ENCODE measurements at regions not wholly inside any gene's neighbourhood (a gene's known extent, or its start where the extent isn't known, plus 50 kb on each side); places are given as distances from the start of the nearest gene placed in this dataset.
A peak's percentile ranks its signal among the peaks of the same experiment; 100 is the strongest.
"Not testable (repeated sequence)": the region's sequence is repeated elsewhere in the genome, so short reads cannot be mapped to it uniquely, and the experiment has no call there.

DNA sequence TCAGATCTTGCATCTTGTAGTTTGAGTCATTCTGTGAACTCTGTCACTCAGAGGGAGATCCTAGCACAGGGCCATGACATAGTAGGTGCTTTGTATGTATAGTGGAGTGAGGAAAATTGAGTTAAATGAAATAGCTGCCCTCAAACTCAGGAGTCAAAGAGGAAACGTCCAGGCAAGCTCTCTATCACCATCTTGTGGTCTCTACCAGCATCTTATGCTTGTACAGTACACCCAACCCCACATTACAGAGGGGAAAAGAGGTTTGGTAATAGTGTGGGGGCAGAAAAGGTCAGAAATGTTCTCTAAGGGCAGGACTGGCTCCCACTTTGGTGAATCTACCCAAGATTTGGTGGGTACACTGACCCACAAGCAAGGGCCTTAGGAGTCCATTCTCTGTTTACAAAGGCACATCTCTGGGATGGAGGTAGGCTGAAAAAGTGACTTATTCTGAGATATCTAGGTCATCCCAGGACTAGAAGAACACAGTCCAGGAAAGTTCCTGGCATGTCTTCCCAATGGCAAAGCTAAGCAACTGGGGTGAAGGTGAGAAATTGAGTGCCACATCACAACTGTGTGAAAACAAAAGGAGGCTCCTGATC is 131.8 kb downstream of the OR13H1 start:
- H3K4me3 ChIP-seq (ENCODE audit: low read length) = no peak overlapping the region
- CTCF ChIA-PET = no interaction called here
- no peak for ATAC-seq (ENCODE audit: poor library complexity)
- H3K9me3 Mint-ChIP-seq = no peaks in the 10 kb centered on the region
- H3K36me3 ChIP-seq (ENCODE audit: insufficient read depth, low read length) = no peaks in the 10 kb centered on the region
- no peaks in the 10 kb centered on the region for H3K27me3 ChIP-seq (ENCODE audit: control insufficient read depth in 1 of 2, insufficient read depth in 2 of 2, low read length in 2 of 2)
- POLR2A ChIA-PET = no interaction called here
- intact Hi-C loops (cut with DNase I, micrococcal nuclease) = no loop called here
- TF ChIP-seq, protein P1, sequence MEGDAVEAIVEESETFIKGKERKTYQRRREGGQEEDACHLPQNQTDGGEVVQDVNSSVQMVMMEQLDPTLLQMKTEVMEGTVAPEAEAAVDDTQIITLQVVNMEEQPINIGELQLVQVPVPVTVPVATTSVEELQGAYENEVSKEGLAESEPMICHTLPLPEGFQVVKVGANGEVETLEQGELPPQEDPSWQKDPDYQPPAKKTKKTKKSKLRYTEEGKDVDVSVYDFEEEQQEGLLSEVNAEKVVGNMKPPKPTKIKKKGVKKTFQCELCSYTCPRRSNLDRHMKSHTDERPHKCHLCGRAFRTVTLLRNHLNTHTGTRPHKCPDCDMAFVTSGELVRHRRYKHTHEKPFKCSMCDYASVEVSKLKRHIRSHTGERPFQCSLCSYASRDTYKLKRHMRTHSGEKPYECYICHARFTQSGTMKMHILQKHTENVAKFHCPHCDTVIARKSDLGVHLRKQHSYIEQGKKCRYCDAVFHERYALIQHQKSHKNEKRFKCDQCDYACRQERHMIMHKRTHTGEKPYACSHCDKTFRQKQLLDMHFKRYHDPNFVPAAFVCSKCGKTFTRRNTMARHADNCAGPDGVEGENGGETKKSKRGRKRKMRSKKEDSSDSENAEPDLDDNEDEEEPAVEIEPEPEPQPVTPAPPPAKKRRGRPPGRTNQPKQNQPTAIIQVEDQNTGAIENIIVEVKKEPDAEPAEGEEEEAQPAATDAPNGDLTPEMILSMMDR (IDR thresholded peaks at IDR 0.05) = no peak
- H3K9me3 ChIP-seq (ENCODE audit: control insufficient read depth in 1 of 2, insufficient read depth in 1 of 2, low read length in 2 of 2) = no peaks in the 10 kb centered on the region
- no peaks in the 10 kb centered on the region for H3K4me1 ChIP-seq (ENCODE audit: insufficient read depth, low read length)
- no peaks in the 10 kb centered on the region for H3K4me1 Mint-ChIP-seq (ENCODE audit: low read depth)
- no peak overlapping the region for H3K27ac ChIP-seq (ENCODE audit: low read depth in 1 of 2, low read length in 2 of 2)
- no peaks in the 10 kb centered on the region for H3K27me3 Mint-ChIP-seq
- no peaks in the 10 kb centered on the region for H3K36me3 Mint-ChIP-seq (ENCODE audit: low read depth)
- DNase-seq = no peak
- no peak overlapping the region for H3K4me3 Mint-ChIP-seq
- no peak overlapping the region for H3K27ac Mint-ChIP-seq

DNA sequence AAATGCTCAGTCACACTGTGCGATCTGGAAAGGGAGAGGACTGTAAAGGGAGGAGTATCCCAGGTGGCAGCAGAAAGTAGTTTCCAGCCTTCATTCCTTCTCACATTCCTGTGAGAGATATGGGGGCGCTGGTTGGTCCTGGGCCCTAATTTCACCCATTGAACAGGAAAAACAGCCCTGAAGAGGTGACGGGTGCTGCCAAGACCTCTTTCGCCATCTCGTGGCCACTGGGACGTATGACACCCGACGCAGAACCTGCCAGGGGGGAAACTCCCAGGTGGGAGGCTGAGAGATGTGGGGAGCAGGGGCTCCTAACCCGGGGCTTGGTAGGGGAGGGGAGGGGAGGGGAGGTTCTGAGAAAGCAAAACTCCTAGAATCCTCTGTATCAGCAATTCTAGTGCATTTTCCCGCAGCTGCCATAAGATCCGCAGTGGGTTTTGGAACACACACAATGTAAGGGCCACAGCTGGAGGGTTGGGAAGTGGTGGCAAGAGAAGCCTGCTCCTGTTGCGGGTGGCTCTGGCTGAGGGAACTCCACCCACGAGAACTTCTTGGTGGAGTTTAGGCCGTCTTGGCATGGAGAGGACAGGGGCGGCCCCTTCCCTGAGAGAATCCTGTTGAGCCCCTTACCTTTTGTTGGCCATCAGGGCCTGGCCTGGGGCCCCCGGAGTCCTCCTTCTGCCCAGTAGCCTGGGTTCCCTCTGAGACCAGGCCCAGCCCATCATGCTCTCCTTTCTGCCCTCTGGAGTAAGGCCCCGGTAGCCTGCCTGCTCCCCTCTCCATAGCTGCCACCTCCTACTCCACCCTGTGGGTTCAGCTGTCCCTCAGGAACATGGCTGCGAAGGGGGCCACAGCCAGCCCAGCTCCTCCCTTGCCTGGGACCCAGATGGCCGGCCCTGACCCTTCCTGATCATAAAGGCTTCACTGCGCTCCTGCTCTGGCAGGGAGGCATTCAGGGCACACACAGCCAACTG is 134.1 kb downstream of the OR13H1 start:
- Histone ChIP-seq H3K27me3 (ENCODE audit: control insufficient read depth in 1 of 2, insufficient read depth in 2 of 2, low read length in 2 of 2) (no peaks in the 10 kb centered on the region), H3K4me1 (ENCODE audit: insufficient read depth, low read length) (no peaks in the 10 kb centered on the region), H3K4me3 (ENCODE audit: low read length) (no peak overlapping the region), H3K36me3 (ENCODE audit: insufficient read depth, low read length) (no peaks in the 10 kb centered on the region), H3K9me3 (ENCODE audit: control insufficient read depth in 1 of 2, insufficient read depth in 1 of 2, low read length in 2 of 2) (no peaks in the 10 kb centered on the region), H3K27ac (ENCODE audit: low read depth in 1 of 2, low read length in 2 of 2) (no peak overlapping the region)
- Mint-ChIP-seq H3K9me3 (no peaks in the 10 kb centered on the region), H3K4me3 (no peak overlapping the region), H3K4me1 (ENCODE audit: low read depth) (no peaks in the 10 kb centered on the region), H3K27ac (no peak overlapping the region), H3K36me3 (ENCODE audit: low read depth) (no peaks in the 10 kb centered on the region), H3K27me3 (no peaks in the 10 kb centered on the region)
- ATAC-seq (ENCODE audit: poor library complexity) (no peak), DNase-seq (peak in 13 of 14 experiments; percentile 1 to 59 (median 21))
- intact Hi-C loops (cut with DNase I, micrococcal nuclease) = no loop called here
- TF ChIP-seq, protein P1 (IDR thresholded peaks at IDR 0.05) = peak; percentile 31
- POLR2A ChIA-PET = no interaction called here
- CTCF ChIA-PET = no interaction called here

DNA sequence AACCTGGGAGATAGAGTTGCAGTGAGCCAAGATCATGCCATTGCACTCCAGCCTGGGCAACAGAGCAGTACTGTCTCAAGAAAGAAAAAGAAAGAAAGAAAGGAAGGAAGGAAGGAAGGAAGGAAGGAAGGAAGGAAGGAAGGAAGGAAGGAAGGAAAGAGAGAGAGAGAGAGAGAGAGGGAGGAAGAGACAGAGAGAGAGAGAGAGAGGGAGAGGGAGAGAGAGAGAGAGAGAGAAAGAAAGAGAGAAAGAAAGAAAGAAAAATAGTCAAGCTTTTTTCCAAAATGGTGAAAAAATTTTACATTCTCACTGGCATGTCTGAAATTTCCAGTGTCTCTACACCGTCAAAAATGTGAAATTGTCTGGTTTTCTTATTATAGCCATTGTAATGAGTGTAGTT is 138.9 kb downstream of the OR13H1 start:
- ATAC-seq (ENCODE audit: poor library complexity); H3K9me3 ChIP-seq (ENCODE audit: control insufficient read depth in 1 of 2, insufficient read depth in 1 of 2, low read length in 2 of 2); H3K27ac Mint-ChIP-seq; H3K27me3 ChIP-seq (ENCODE audit: control insufficient read depth in 1 of 2, insufficient read depth in 2 of 2, low read length in 2 of 2); H3K4me3 Mint-ChIP-seq; H3K4me1 Mint-ChIP-seq (ENCODE audit: low read depth); H3K36me3 ChIP-seq (ENCODE audit: insufficient read depth, low read length); POLR2A ChIA-PET; H3K9me3 Mint-ChIP-seq; H3K27me3 Mint-ChIP-seq; CTCF ChIA-PET; H3K27ac ChIP-seq (ENCODE audit: low read depth in 1 of 2, low read length in 2 of 2); intact Hi-C loops (cut with DNase I, micrococcal nuclease); H3K36me3 Mint-ChIP-seq (ENCODE audit: low read depth); H3K4me3 ChIP-seq (ENCODE audit: low read length); DNase-seq; H3K4me1 ChIP-seq (ENCODE audit: insufficient read depth, low read length): not testable (repeated sequence)

Measured in CD4-positive, alpha-beta T cell (primary cell).